SHP77 (cell line): ENCODE measurements at regions not wholly inside any gene's neighbourhood (a gene's known extent, or its start where the extent isn't known, plus 50 kb on each side); places are given as distances from the start of the nearest gene placed in this dataset.
A peak's percentile ranks its signal among the peaks of the same experiment; 100 is the strongest.

ENCODE experiments used
- DNase-seq, 2 experiments: peaks; one replicate each; lab custom pipeline; 2025; lab: John Stamatoyannopoulos, UW

DNA sequence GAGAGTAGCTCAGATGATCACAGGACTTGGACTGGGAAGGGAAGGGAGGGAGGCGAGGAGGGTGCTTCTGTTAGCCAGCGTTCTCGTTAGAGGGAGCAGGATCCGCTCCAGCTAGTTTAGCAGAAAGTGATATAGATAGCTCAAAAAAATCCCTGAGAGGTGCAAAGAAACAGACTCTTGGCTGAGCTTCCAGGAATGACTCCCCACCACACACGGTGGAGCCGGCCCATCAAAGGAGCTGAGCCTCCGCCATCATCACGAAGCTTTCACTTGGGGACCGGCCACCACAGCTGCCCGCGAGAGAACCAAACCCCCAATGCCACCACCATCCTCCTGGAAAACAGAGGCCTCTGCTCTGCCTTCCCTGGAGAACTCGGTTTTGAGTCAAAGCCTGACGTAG, 124.6 kb upstream of the BCL2L14 start:
- DNase-seq, result no peak

DNA sequence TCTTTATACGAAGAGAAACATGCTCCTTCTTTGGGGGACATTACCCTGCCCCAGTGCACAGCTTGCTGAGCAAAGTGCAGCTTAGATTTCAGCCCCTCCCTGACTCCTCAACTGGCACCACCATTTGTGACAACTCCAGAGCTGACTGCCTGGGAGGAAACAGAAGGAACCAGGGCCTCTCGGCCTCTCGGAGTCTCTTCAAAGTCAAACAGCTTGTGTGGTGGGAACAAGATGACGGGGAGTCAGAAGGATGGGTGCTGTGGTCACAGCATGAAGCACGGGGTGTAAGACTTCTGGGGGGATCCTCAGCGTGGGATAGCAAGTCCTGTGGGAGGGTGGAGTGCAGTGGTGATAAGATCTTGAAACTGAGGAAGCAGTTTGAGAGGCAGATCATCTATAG, 123.5 kb upstream of the BCL2L14 start:
- no peak for DNase-seq

GRCh38 chr12:11949738-11950411, 120.9 kb upstream of the BCL2L14 start:
- DNase-seq, result peak in 1 of 2 experiments; percentile 21

DNA sequence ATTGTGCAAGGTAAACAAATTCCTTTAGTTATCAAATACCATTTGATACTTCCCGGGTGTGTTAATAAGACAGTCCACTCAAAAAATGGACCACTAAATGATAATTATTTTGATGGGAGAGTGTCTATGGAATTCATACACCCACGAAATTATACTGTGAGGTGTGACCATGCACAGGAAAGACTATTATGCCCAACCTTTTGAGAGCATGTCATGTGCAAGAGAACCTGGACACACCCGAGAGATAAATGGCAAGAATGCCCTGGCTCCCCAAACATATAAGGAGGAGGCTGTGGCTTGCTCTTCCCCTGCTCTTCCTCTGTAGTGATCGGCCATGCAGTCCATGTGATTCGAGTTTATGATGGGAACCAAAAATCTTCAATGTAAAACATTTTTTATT, 119.5 kb upstream of the BCL2L14 start:
- DNase-seq, result no peak

- DNase-seq, result peak; percentile 76 to 79
Observed at GRCh38 chr12:11953523-11953922, 117.2 kb upstream of the BCL2L14 start.

DNA sequence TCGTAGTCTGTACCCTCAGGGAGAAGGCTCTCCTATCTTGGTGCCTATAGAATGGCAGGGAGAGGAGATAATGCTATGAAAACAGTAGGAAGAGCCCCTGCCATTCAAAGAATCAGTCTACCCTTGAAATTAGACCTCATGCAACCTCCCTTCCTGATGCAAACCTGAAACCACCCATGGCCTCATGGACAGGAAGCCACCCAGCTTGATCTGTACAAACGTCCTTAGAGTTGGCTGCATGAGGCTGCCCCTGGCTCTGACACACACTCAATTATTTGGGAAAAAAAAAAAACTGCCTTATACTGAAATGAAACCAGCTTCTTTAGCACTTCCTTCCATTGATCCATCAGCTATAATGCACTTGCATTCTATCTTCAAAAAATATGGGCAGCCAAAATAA, 116.6 kb upstream of the BCL2L14 start:
- DNase-seq, result no peak

DNA sequence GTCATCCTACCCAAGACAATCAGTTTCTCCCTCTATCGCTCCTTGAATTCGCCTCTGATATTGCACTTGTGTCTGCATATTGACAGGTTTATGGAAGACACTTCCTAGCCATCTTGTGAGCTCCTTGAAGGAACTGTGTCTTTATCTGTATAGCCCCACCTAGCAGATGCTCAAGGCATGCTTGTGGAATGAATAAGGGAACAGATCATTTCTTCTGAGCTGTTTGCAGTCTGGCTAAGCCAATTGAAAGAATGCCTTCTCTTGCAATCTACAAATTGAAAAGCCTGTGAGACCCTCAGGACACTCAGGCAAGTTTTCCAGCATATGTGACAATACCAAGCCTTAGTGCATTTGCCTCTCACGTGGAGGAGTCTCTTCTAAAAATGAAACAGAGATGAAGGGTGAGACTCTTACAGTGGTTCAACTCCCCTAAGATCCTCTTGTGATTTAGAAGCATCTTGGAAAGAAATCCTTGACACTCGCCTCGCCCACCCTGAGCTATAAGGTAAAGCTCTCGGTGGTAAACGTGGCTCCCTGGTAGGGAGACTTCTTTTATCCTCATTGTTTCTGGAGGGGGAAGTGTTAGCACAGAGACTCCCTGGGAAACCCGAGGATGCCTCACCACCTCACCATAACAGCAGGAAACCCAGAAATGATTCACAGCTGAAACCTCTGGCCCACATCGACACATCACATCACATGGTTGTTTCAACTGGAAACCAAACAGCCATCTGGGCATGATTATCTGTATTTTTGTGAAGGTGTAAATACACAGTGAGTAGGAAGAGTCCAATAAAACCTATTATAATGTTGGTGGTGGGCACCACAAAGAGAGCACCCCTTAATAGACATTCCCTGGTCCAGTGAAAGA, 112.3 kb upstream of the BCL2L14 start:
- DNase-seq, result no peak

DNA sequence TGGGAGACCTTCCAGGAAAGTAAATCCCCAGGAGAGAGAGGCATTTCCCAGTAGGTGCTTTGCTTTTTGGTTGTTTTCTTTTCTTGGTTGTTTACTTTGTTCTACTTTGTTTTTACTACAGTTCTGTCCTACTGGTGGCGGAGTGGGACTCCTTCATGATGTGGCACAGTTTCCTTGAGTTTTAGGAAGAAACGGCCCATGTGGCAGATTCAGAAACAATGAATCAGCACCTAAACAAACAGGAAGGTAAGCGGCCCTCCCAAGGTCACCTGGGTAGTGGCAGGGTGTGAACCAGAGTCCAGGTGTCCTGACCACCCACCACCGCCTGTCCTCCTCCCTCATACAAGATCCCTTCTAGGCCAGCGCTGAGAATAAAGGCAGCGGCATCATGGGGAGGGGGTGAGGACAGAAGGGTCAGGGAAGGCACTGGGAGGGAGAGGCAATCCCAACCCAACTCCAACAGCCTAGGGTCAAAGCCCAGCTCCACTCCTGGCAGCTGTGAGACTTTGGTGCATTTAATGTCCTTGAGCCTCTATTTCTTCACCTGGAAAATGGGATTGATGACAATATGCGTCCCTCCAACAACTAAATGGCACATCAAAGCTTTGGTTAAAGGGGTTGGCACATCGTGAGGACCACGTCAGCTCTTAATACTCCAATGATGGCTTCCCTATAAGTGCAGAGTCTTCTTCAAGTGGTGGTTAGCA, 111.5 kb upstream of the BCL2L14 start:
- no peak for DNase-seq

DNA sequence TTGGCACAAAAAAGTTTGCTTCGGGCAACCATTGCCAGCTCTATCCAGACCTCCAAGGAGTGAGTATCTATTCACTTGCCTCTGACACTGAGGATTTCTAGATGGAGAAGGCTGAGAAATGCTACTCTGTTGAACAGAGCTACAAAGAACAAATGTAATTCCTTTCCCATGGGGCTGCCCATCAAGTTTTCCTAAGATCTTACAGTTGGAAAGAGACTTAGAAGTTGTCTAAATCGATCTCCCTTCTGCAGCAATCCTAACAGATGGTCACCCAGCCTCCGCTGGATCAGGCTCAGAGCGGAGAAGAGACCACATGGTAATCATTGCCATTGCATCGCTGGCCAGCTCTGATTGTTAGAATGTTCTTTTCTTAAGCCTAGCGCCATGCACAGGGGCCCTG, 110.1 kb upstream of the BCL2L14 start:
- DNase-seq, result no peak

DNA sequence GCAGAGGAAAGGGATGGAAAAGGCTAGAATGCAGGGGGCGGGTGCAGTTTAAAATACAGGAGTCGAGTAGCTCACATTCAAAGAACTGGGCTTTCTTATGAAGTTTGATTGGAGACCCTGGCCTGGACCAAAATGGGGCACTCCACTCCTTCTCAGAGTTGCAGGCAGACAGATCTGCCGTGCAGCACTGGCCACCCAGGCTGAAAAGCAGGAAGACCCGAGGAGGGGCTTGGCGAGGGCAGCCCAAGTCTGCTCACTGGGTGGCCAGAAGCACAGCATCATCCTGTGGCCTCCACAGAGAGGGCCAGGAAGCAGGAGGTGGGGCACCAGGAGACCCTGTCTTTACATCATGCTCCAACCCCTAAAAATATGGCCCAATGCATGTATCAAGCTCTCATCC, 109.1 kb upstream of the BCL2L14 start:
- no peak for DNase-seq

- DNase-seq, result no peak
Observed at GRCh38 chr12:11962860-11963259, 107.9 kb upstream of the BCL2L14 start.

DNA sequence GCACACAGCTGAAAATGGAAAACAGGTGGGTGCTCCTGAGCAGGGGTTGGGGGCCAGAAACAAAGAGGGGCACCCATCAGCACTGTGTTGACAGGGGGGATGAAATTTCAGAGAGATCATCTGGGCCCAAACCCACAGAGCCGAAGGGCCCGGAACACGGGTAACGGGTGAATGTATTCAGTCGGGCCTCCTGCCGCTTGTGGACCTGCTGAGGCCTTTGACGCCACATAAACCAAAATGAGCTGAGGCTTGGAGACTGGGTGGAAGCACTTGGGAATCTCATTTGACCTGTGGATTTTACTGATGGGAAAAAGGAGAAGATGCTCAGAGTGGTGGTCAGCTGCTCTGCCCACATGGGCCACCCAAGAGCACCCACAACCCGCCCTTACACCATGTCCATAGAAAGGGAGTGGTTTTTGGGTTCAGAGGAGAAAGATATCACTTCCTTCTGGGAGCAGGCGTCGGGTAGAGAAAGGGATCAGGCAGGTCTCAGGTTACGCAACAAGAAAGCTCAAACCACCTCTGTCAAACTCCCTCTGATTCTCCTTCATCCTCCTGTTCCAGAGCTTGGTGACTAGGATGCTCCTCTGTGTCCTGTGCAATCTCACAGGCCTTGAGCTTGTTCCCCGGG, 106.8 kb upstream of the BCL2L14 start:
- DNase-seq, result no peak

DNA sequence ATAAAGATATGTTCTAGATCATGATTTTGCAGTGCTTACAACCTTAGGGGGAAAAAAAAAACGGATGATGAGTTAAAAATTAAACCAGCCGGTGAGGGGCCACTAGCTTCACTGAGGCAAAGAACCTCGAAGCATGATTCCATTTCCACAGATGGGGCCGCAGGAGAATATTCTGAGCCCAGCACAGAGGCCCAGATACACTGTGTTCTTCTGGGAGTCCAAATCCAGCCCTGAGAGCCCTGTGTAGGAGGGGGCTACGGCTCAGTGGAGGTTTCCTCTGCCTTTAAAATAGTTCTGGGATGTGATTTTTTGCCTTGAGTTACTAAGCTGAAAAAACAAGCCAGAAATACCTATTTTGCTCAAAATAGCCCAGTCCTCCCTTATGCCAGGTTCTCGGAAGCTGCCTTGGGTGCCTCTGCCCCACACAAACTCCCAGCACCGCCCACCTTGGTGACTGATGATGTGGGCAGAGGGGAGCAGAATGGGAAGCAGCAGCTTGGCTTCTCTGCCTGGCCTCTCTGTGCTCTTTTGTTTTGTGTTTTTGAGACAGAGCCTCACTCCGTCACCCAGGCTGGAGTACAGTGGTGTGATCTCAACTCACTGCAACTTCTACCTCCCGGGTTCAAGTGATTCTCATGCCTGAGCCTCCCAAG, 105.4 kb upstream of the BCL2L14 start:
- no peak for DNase-seq

DNA sequence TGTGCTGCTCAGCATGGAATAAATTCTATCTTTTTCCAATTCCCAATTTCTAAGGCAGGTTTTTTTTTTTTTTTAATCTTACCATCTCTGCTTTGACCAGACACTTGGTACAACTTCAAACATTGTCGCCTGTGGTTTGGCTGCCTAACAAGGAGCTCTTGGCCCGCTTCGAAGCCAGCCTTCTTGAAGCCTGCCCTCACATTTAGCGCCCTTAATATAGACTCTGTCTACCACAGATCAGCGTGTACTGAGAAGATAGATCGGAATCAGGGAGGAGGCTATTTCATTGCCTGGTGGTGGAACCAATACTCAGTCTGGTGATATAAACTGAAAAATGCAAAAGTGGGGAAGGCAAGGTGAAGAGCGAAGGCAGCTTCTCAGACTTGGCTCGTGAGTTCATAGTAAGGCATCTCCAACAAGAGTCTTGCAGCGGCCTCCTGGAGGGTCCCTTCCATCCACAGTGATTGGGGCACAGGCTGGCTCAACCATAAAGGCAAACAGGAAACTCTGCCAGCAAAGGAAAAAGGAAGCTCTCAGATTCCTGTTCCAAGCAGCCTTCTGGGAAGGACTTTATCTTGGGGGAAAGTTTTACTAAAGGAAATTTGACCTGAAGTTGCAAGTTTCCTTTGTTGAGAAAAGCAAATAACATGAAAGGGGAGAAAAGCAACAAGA, 103.2 kb upstream of the BCL2L14 start:
- no peak for DNase-seq

DNA sequence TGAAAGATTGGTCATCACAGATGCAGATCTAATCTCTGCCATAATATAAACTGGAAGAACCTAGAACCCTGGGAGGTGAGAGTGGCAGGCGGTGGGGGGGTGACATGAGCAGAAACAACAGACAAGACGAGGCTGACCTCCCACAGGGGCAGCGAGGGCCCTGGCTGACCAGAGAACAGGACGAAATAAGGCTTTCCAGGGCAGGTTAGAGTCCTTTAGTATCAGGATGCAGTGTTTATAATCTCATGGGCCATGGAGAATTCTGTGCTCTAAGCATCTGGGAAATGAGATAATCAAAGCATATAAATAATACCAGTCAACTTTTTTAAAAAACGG, 102.7 kb upstream of the BCL2L14 start:
- no peak for DNase-seq

- no peak for DNase-seq
Observed at GRCh38 chr12:11968516-11968915, 102.2 kb upstream of the BCL2L14 start.

GRCh38 chr12:11969437-11970154, 101.1 kb upstream of the BCL2L14 start:
- peak; percentile 33 to 35 for DNase-seq

- no peak for DNase-seq
Observed at GRCh38 chr12:11970155-11970520, 100.6 kb upstream of the BCL2L14 start.

GRCh38 chr12:11973396-11973795, 97.3 kb upstream of the BCL2L14 start:
- DNase-seq, result no peak

DNA sequence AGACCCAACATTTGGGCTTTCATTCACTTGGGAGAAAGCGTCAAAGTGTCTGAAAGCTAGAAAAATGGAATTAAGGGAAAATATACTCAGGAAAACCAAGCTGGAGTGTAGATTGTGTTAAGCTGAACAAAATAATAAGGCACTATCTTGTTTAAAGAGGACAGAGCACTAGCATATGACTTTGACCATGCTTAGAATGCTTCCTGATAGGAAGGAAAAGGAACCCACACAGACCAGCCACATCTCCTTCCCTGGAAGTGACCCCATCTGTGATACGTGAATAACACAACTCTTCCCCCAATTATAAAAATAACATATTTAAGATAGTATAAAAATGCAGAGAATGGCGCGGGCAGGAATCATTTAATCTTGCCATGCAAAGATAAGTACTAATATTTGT, 94.7 kb upstream of the BCL2L14 start:
- no peak for DNase-seq
